ENCODE measurements at regions not wholly inside any gene's neighbourhood (a gene's known extent, or its start where the extent isn't known, plus 50 kb on each side); places are given as distances from the start of the nearest gene placed in this dataset.
"Not testable (repeated sequence)": the region's sequence is repeated elsewhere in the genome, so short reads cannot be mapped to it uniquely, and the experiment has no call there.

DNA sequence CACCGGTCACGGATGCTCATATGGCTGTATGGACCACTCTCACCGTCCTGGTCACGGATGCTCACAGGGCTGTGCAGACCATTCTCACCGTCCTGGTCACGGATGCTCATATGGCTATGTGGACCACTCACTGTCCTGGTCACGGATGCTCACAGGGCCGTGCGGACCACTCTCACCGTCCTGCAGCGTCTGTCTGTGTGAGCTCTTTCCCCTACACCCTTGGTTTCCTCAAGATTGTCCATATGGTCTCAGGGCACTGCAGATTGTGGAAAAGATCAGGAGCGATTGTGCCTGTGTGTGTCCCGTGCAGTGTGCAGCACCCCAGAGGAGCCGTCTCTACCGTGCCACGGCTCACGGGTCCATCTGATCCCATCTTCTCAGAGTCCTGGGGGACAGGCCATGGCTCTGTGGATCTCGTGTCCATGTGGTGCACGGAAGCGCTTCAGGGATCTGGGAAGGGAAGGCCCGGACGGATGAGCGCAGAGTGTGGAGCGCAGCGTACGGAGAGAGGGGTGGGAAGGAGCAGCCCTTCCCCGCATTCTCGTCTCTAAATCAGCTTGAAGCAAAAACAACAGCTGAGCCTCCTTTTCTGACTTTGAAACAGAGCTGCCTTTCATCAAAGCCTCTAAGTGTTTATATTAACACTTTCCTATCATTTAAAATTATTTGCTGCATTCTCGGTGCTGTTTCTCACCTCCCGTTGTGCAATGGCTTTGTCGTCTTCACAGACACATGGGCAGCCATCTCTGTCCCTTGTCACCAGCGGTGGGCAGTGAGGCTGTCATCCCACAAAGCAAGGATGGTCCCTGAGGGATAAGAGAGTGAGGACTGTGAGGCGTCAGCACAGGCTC lies 208.0 kb downstream of the BANP start:
- WGBS, 3 donors, result 86 to 89% (median 87%) methylated on average over 28 to 30 of the region's 33 CpGs
- H3K27ac ChIP-seq (ENCODE audit: low read depth, low read length), result not testable (repeated sequence)

DNA sequence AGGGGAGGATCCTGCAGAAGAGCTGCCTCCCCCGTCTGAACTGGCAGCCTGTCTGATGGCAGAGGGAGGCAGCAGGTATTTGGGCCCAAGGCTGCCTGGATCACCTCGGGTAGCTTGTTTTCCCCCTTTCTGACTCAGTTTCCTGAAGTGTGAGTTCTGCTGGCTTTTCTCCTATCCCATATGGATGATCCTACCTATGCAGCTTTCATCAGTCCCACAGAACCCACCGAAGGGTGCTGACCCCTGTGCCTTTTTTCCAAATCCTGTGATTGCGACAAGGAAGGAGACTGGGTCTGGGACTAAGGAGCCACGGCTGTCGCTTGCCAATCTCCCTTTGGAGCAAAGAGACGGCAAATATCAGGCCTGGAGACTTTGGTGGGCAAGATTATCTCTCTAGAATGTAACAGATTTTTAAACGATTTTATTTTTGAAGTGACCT lies 208.7 kb downstream of the BANP start:
- WGBS, 3 donors, result 77 to 88% (median 81%) methylated on average over 8 of the region's 8 CpGs
- not testable (repeated sequence) for H3K27ac ChIP-seq (ENCODE audit: low read depth, low read length)

DNA sequence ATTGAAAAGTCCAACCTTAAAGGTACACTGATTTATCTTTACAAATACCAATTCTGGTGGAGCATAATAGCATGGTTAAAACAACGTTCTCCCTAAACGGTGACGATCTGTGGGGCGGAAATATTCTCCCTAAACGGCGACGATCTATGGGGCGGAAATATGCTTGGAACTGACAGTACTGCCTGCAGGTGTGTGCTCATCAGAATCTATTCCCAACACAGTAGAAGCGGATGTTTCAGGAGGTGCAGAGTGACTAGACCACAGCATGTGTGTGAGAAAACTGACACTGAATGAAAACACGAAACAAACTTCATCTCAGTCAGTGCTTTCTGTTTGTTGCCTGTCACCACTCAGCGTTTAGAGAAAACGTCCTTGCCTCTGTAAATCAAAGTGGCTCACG lies 210.0 kb downstream of the BANP start:
- not testable (repeated sequence) for H3K27ac ChIP-seq (ENCODE audit: low read depth, low read length)
- WGBS, 3 donors, result 70 to 80% (median 71%) methylated on average over 13 of the region's 13 CpGs

DNA sequence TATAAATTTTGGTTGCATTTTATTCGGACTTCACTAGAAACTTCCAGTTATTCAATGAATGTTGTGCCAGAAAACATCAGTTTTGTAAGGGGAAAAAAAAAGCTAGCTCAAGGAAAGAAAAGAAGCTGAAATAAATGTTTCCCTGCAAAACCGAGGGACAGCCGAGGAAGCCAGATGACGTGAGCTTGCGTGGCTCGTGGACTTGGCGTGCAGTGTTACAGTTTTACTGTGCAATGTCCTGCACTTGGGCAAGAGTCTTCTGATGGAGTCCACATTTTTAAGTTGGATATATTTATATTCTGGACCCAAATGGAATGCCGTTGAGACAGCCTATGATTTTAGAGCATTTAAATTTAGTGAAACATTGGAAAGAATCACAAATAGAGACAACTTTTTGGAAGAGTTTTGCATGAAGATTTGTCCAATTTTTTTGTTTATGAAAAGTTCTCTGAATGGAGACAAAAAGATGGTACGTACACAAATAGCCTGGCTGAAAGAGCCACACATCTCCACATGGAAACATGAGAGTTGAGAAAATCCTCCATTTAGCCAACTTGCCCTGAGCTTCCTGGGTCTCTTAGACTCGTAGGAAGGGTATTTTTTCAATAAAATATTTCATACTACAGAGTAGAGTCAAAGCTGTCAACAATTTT lies 210.5 kb downstream of the BANP start:
- WGBS, 3 donors, result 51 to 72% (median 71%) methylated on average over 9 to 10 of the region's 10 CpGs
- not testable (repeated sequence) for H3K27ac ChIP-seq (ENCODE audit: low read depth, low read length)

DNA sequence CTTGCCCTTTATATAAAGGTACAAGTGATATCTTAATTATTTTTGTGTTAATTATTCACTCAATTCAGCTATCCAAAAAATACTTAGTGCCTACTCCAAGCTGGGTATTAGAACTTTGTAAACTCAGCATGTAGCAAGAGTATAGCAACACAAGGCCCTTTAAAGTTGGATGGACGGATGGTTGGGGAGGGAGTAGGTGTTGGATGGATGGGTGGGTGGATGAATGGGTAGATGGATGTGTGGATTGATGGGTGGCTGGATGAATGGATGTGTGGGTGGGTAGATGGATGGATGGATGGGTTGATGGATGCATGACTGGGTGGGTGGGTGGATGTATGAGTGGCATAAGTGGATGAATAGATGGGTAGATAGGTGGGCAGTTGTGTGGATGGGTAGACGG lies 211.5 kb downstream of the BANP start:
- WGBS, 3 donors, result 87 to 94% (median 94%) methylated on average over 2 of the region's 2 CpGs
- not testable (repeated sequence) for H3K27ac ChIP-seq (ENCODE audit: low read depth, low read length)

DNA sequence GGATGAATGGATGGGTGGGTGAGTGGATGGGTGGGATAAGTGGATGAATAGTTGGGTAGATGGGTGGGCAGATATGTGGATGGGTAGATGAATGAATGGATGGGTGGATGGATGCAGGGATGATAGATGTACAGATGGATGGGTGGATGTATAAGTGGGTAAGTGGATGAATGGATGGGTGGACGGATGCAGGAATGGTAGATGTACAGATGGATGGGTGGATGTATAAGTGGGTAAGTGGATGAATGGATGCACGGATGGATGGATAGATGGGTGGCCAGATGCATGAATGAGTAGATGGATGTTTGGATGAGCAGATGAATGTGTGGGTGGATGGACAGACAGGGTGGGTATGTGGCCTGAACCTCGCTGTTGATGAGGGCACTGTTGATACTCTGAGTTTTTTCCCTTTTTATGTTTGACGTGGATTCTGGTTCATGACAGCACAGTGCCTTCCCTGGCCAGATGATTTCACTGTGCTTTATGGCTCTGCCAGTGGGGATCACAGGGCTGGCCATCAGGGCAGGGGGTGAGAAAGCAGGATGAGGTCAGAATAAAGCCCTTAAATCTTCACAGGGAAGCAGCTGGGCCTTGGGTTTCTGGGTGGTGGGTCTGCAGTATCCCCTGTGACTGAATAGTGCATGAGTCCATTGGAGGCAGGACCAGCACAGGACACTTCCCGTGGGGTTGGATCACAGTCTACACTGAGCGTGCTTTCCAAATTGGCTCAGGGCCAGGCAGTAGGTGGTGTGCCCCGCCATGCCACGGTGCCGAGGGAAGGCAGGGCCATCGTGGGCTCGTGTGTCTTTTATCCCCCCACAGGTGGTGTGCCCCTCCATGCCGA lies 213.2 kb downstream of the BANP start:
- H3K27ac ChIP-seq (ENCODE audit: low read depth, low read length), result not testable (repeated sequence)
- 75 to 83% (median 83%) methylated on average over 11 to 12 of the region's 12 CpGs for WGBS, 3 donors

DNA sequence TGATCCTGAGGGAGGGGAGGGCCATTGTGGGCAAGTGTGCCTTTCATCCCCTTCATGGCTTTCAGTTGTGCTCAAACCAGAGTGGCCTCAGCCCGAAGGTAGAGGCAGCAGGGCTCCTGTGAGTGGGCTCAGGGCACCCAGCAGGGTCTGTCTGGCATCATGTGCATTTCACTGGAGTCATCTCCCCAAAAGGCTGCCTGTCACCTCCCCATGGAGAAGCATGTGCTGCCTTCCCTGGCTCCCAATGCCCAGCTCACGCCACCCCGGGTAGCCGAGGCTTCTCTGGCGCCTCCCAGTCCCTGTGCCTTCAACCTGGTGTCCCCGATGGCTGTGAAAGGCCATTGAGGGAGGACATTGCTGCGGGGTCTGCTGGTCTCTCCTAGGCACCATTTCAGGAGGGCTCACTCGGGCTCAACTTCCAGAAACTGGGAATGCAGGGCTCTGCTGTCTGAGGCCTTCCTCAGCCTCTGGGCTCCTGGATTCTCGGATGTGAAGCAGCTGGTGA lies 213.9 kb downstream of the BANP start:
- 83 to 89% (median 84%) methylated on average over 8 to 9 of the region's 9 CpGs for WGBS, 3 donors
- not testable (repeated sequence) for H3K27ac ChIP-seq (ENCODE audit: low read depth, low read length)

DNA sequence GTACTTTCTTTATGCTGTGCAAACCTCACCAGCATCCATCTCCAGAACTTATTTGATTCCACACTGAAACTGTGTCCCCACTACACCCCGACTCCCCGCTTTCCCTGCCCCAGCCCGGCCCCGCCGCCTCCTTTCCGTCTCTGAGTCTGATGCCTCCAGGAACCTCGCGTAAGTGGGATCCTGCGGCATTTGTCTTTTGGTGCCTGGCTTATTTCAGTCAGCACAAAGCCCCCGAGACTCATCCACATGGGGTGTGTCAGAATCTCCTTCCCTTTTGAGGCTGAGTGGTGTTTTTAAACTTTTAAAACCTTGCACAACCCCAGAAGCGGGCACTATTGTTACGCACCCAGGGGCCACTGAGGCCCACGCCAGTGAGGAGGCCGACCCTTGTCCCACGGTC lies 214.4 kb downstream of the BANP start:
- not testable (repeated sequence) for H3K27ac ChIP-seq (ENCODE audit: low read depth, low read length)

DNA sequence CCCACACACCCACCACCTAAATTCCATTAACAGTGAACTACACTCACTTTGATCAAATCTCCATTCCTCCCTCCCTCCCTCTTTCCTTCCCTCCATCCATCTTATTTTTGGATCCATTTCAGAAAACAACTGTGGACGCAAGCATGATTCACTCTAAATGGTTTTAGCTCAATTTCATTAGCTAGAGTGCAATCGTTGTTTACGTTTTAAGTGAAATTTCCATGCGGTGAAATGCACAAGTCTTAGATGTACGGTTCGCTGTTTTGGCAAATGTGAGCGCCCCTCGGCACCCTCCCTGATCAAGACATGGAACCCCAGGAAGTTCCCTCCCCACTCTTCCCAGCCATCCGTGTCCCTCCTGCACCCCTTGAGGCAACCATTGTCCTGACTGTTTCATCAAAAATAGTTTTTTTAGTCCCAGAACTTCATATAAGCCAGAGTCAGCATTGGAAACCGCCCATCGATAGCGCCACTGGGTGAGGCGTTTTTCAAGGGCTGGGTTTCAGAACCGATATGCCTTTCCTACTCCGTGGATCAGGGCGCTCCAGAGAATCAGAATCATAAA lies 215.1 kb downstream of the BANP start:
- WGBS, 3 donors, result 53 to 79% (median 57%) methylated on average over 13 to 15 of the region's 16 CpGs
- H3K27ac ChIP-seq (ENCODE audit: low read depth, low read length), result not testable (repeated sequence)

More for the DNA sequence above, 214.4 kb downstream of the BANP start:
- WGBS, 3 donors, result 61 to 81% (median 62%) methylated on average over 15 of the region's 15 CpGs

DNA sequence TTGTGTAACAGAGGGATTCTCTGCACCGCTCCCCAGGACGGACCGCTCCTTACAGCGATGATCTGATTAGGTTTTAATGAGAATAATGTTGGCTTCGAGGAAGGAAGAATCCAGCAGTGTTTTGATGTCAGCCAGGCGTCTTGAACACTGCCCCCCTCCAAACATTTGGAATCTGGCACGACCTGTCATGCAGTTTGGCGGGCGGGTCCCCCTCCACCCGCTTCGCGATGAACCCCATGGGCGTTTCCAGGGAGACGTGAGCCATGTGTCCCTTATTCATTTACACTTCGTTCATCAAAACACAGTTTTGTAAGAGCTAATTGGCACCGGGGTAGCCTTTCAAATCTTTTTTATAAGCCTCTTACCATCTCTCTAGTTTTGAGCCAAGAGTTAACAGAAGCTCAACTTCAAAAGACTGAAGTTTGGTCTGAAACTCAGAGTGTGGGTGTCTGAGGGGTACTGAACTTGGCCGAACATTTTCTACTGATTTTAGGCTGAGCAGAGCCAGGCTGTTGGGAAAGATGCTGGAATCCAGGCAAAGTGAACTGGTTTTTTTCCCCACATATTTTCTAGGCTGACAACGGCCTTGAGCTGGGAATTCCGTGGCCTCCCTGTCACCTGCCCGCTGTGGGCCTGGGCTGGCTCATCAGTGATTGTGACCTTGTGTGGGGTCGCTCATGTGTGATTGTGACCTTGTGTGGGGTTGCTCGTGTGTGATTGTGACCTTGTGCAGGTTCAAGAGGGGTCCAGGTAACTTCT lies 214.8 kb upstream of the ZNF469 start:
- WGBS, 3 donors, result 27 to 53% (median 43%) methylated on average over 21 to 22 of the region's 22 CpGs
- H3K27ac ChIP-seq (ENCODE audit: low read depth, low read length), result not testable (repeated sequence)

DNA sequence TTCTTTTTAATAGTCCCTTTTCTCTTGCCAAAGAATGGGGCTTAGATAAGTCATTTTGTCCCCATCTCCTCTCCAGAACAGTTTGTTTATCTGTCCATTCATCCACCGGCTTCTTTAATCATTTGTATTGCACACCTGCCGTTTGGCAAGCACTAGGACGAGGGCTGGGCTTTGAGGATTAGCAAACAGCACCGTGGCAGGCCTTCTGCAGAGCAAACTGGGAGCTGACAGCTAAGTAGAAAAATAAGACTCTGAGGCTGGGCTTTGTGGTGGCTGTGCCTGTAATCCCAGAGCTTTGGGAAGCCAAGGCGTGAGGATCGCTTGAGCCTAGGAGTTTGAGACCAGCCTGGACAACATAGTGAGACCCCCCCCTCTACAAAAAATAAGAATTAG lies 214.2 kb upstream of the ZNF469 start:
- 25 to 69% (median 59%) methylated on average over 6 of the region's 6 CpGs for WGBS, 3 donors
- H3K27ac ChIP-seq (ENCODE audit: low read depth, low read length), result not testable (repeated sequence)

DNA sequence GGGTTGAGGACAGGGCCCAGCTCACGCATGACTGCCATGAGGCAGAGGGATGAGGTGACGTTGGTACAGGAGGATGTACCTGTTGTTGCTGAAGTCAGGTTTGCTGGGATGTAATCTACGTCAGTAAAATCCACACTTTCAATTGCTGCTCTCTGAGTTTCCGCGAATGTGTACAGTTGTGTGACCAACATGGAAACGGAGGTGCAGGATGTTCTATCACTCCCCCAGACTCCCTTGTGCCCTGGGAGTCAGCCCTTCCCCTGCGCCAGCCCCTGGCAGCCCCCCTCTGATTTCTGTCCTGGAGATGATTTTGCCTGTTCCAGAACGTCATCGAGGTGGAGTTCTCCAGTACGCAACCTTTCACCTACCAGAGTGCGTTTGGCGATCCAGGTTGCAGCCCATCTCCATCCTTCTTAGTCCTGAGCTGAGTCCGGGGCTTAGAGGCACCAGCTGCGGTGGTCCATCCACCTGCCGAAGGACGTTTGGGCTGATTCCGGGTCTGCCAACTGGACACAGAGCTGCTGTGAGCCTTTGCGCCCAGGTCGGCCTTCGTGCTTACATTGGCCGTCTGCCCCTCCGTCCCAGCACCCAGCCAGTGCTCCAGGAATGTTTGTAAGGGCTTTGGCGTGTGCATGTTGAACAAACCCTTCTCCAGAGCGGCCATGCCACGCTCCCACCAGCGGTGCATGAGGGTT lies 213.5 kb upstream of the ZNF469 start:
- 87 to 90% (median 88%) methylated on average over 25 to 26 of the region's 26 CpGs for WGBS, 3 donors
- H3K27ac ChIP-seq (ENCODE audit: low read depth, low read length), result not testable (repeated sequence)

DNA sequence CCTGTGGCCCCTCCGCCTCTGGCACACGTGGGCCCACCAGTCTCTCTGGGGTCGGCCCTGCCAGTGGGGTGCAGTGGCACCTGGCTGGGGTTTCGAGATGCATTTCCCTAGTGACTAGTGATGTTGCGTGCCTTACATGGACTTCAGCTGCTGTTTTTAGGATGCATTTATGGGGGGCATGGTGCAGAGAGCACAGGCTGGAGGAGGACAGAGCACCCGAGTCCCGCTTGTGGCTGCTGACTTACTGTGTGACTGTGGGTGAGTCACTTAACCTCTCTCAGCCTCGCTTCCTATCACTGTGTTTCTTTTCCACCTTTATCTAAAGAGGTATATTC lies 213.0 kb upstream of the ZNF469 start:
- WGBS, 3 donors, result 87 to 91% (median 91%) methylated on average over 8 of the region's 8 CpGs
- H3K27ac ChIP-seq (ENCODE audit: low read depth, low read length), result not testable (repeated sequence)

DNA sequence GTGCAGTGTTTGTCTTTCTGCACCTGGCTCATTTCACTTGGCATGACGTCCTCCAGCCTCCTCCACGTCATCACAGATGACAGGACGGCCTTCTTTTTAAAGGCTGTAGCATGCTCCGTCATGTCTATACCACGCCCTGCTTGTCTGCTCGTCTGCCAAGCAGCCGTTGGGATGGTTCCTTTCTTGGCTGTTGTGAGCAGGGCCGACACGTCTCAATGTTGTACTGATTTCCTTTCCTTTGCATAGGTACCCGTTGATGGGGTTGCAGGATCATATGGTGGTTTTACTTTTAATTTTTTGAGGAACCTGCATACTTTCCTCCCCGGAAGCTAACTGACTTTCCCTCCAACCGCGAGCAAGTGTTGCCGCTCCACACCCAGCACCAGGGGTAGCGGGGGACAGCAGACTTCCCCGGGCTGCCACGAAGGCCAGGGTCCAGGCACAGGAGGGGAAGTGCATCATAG lies 212.2 kb upstream of the ZNF469 start:
- 62 to 72% (median 69%) methylated on average over 17 of the region's 17 CpGs for WGBS, 3 donors

DNA sequence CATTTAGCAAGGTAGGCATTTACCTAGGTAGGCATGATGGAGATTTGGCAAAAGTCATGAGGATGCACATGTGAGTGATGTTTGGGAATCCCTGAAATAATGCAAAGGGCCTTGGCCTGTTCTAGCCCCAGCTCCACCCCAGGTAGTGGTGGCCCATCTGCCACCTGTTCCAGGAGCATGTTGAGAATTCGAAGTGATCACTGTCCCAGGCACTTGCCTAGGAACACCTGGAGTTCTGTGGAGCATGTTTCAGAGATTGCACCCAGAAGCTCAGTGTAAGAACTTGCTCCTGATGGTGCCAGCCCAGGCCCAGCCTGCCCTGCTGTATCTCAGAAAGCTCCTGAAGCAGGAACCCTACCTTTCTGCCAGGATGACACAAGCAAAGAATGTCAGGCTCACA lies 211.6 kb upstream of the ZNF469 start:
- 80 to 85% (median 84%) methylated on average over 1 of the region's 1 CpG for WGBS, 3 donors
- not testable (repeated sequence) for H3K27ac ChIP-seq (ENCODE audit: low read depth, low read length)

More for the DNA sequence above, 212.2 kb upstream of the ZNF469 start:
- H3K27ac ChIP-seq (ENCODE audit: low read depth, low read length), result no peak overlapping the region

DNA sequence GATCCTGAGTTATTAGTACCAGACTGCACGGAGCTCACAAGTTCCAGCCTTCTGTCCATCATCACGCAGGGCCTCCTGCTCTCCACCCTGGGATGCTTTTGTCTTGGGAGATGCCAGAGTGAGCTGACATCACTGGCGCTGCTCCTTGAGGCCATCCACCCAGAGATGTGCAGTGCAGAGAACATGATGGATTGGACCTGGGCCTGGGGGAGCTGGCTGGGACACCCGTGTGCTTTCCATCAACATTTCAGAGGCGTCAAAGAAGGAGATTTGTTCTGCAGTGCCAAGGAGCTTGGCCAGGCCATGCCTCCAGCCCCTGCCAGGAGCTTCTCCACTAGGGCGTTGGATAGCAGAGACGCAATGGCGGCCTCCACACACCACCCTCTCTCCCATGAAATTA lies 206.6 kb upstream of the ZNF469 start:
- WGBS, 3 donors, result 97 to 100% (median 98%) methylated on average over 3 of the region's 8 CpGs
- not testable (repeated sequence) for H3K27ac ChIP-seq (ENCODE audit: low read depth, low read length)

DNA sequence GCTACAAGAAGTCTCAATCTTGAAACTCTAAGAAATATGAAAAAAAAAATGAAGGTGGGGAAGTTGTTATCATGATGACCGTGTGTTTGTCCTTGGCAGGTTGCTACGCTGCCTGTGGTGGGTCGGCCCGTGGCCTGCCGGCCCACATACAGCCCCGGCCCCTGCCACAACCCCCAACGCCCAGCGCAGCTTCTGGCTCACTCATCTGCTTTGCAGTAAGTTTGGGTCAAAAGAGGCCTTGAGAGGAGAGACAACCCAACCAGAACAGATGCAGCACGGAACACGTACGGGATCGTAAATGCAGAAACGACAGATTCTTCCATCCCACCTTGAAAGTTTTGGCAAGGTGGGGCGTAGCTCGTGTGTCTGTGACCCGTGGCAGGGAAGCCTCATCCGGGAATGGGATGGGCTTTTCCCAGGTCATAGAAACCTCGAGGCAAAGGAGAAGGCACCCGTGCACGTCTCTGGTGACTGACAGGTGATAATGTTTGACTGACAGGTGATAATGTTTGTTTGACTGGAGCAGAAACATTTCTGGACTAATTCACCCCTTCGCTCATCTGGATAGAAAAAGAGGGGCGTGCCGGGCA lies 206.1 kb upstream of the ZNF469 start:
- WGBS, 3 donors, result 72 to 89% (median 86%) methylated on average over 23 of the region's 23 CpGs
- H3K27ac ChIP-seq (ENCODE audit: low read depth, low read length), result not testable (repeated sequence)

Data from adipose tissue (tissue), 3 donors.